HEK293 (cell line): ENCODE measurements at regions not wholly inside any gene's neighbourhood (a gene's known extent, or its start where the extent isn't known, plus 50 kb on each side); places are given as distances from the start of the nearest gene placed in this dataset.
A peak's percentile ranks its signal among the peaks of the same experiment; 100 is the strongest.

Source experiments
- CTCF ChIP-seq: fragments of 450-650 bp; formaldehyde crosslinking; IDR thresholded peaks from 2 replicates; pipeline ENCODE4 v1.5.1; 2016; ENCODE audit warnings: missing biosample characterization, missing genetic modification characterization
- HOXC10 ChIP-seq: sonication (generic); formaldehyde crosslinking; IDR thresholded peaks from 2 replicates; pipeline ENCODE4 v1.8.1; 2023; ENCODE audit warnings: mild to moderate bottlenecking, missing genetic modification reagents
- KLF10 ChIP-seq: fragments of 450-650 bp; IDR thresholded peaks from 2 replicates; pipeline ENCODE4 v1.5.1; 2018; ENCODE audit warnings: missing biosample characterization, mild to moderate bottlenecking, missing genetic modification characterization
- ZBTB10 ChIP-seq: fragments of 450-650 bp; formaldehyde crosslinking; IDR thresholded peaks from 2 replicates; pipeline ENCODE4 v1.5.1; 2016; ENCODE audit warnings: missing biosample characterization, missing genetic modification characterization
- ZNF214 ChIP-seq: fragments of 450-650 bp; formaldehyde crosslinking; IDR thresholded peaks from 2 replicates; pipeline ENCODE4 v1.5.1; 2017; ENCODE audit warnings: missing biosample characterization, mild to moderate bottlenecking, missing genetic modification characterization, borderline replicate concordance
- ZNF24 ChIP-seq: fragments of 450-650 bp; formaldehyde crosslinking; IDR thresholded peaks from 2 replicates; pipeline ENCODE4 v1.5.1; 2016; ENCODE audit warnings: missing biosample characterization, missing genetic modification characterization
- ZNF274 ChIP-seq, 2 experiments: fragments of 200-500 bp in 1 of 2; fragments of 450-650 bp in 1 of 2; sonication (Bioruptor generic) in 1 of 2; formaldehyde crosslinking in 1 of 2; IDR thresholded peaks; 2 replicates each; pipeline versions ENCODE4 v1.5.1 to v1.6.1; 2014 to 2016; ENCODE audit warnings: borderline replicate concordance in 1 of 2, inconsistent platforms in 1 of 2, low read length in 1 of 2, missing biosample characterization in 1 of 2, missing genetic modification characterization in 1 of 2
- ZNF366 ChIP-seq: fragments of 450-650 bp; formaldehyde crosslinking; conservative IDR thresholded peaks from 2 replicates; pipeline ENCODE4 v1.5.1; 2016; ENCODE audit warnings: missing biosample characterization, missing genetic modification characterization
- ZNF510 ChIP-seq: fragments of 450-650 bp; formaldehyde crosslinking; IDR thresholded peaks from 2 replicates; pipeline ENCODE4 v1.5.1; 2018; ENCODE audit warnings: mild to moderate bottlenecking, missing genetic modification characterization, missing biosample characterization; ENCODE audit not compliant: insufficient replicate concordance
- ZNF521 ChIP-seq: fragments of 450-650 bp; formaldehyde crosslinking; IDR thresholded peaks from 2 replicates; pipeline ENCODE4 v1.5.1; 2017; ENCODE audit warnings: missing biosample characterization, mild to moderate bottlenecking, missing genetic modification characterization
- ZNF548 ChIP-seq: fragments of 450-650 bp; formaldehyde crosslinking; IDR thresholded peaks from 2 replicates; pipeline ENCODE4 v1.5.1; 2016; ENCODE audit warnings: missing biosample characterization, missing genetic modification characterization
- ZNF560 ChIP-seq: fragments of 450-650 bp; formaldehyde crosslinking; IDR thresholded peaks from 2 replicates; pipeline ENCODE4 v1.5.1; 2017; ENCODE audit warnings: missing biosample characterization, missing genetic modification characterization, borderline replicate concordance
- ZNF580 ChIP-seq: fragments of 450-650 bp; formaldehyde crosslinking; IDR thresholded peaks from 2 replicates; pipeline ENCODE4 v1.5.1; 2016; ENCODE audit warnings: missing biosample characterization, missing genetic modification characterization
- ZNF610 ChIP-seq: fragments of 450-650 bp; formaldehyde crosslinking; IDR thresholded peaks from 2 replicates; pipeline ENCODE4 v1.5.1; 2016; ENCODE audit warnings: missing biosample characterization, missing genetic modification characterization, borderline replicate concordance
- ZNF654 ChIP-seq: fragments of 450-650 bp; formaldehyde crosslinking; IDR thresholded peaks from 2 replicates; pipeline ENCODE4 v1.5.1; 2016; ENCODE audit warnings: low read depth, missing biosample characterization, missing genetic modification characterization
- ZNF660 ChIP-seq: fragments of 450-650 bp; IDR thresholded peaks from 2 replicates; pipeline ENCODE4 v1.5.1; 2018; ENCODE audit warnings: missing biosample characterization, mild to moderate bottlenecking, missing genetic modification characterization
- ZNF777 ChIP-seq: fragments of 450-650 bp; formaldehyde crosslinking; IDR thresholded peaks from 2 replicates; pipeline ENCODE4 v1.5.1; 2017; ENCODE audit warnings: missing biosample characterization, missing genetic modification characterization, borderline replicate concordance
- ZSCAN16 ChIP-seq: fragments of 450-650 bp; formaldehyde crosslinking; IDR thresholded peaks from 2 replicates; pipeline ENCODE4 v1.5.1; 2016; ENCODE audit warnings: missing biosample characterization, missing genetic modification characterization
- ZSCAN5A ChIP-seq: fragments of 450-650 bp; formaldehyde crosslinking; IDR thresholded peaks from 2 replicates; pipeline ENCODE4 v1.5.1; 2016; ENCODE audit warnings: missing biosample characterization, missing genetic modification characterization
- TF ChIP-seq, protein P1 (sequence below): fragments of 450-650 bp; formaldehyde crosslinking; IDR thresholded peaks from 2 replicates; pipeline ENCODE4 v1.5.1; 2016; ENCODE audit warnings: missing biosample characterization, missing genetic modification characterization
- TF ChIP-seq, protein P2 (sequence below): fragments of 450-650 bp; IDR thresholded peaks from 2 replicates; pipeline ENCODE4 v1.5.1; 2018; ENCODE audit warnings: missing biosample characterization, mild to moderate bottlenecking, missing genetic modification characterization
- TF ChIP-seq, protein P3 (sequence below): fragments of 450-650 bp; formaldehyde crosslinking; optimal IDR thresholded peaks from 2 replicates; pipeline ENCODE3; 2016; ENCODE audit warnings: missing biosample characterization, mild to moderate bottlenecking, missing genetic modification characterization
- TF ChIP-seq, protein P4 (sequence below): fragments of 450-650 bp; formaldehyde crosslinking; IDR thresholded peaks from 2 replicates; pipeline ENCODE4 v1.5.1; 2016; ENCODE audit warnings: missing biosample characterization, missing genetic modification characterization
- TF ChIP-seq, protein P5 (sequence below): fragments of 450-650 bp; formaldehyde crosslinking; IDR thresholded peaks from 2 replicates; pipeline ENCODE4; 2016; ENCODE audit warnings: missing biosample characterization, missing genetic modification characterization

GRCh38 chr2:207223051-207223450, 57.3 kb upstream of the KLF7 start (continued):
- TF ChIP-seq ZSCAN5A (tag by site-specific recombination): no peak
- no peak for TF ChIP-seq ZNF777 (tag by site-specific recombination)
- TF ChIP-seq, protein P1, sequence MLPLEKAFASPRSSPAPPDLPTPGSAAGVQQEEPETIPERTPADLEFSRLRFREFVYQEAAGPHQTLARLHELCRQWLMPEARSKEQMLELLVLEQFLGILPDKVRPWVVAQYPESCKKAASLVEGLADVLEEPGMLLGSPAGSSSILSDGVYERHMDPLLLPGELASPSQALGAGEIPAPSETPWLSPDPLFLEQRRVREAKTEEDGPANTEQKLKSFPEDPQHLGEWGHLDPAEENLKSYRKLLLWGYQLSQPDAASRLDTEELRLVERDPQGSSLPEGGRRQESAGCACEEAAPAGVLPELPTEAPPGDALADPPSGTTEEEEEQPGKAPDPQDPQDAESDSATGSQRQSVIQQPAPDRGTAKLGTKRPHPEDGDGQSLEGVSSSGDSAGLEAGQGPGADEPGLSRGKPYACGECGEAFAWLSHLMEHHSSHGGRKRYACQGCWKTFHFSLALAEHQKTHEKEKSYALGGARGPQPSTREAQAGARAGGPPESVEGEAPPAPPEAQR (tag by site-specific recombination): no peak
- no peak for TF ChIP-seq ZNF548 (tag by site-specific recombination)
- TF ChIP-seq ZNF510: no peak
- TF ChIP-seq ZNF214 (tag by site-specific recombination): no peak
- TF ChIP-seq ZNF274 (IDR thresholded peaks at IDR 0.05; ENCODE audit: low read length): no peak
- no peak for TF ChIP-seq ZNF274 (tag by site-specific recombination; IDR thresholded peaks at IDR 0.05; ENCODE audit: borderline replicate concordance)
- TF ChIP-seq ZSCAN16 (tag by site-specific recombination): no peak
- no peak for TF ChIP-seq ZNF654 (tag by site-specific recombination)
- no peak for TF ChIP-seq ZNF580 (tag by site-specific recombination)
- TF ChIP-seq ZBTB10 (tag by site-specific recombination): no peak
- TF ChIP-seq, protein P2, sequence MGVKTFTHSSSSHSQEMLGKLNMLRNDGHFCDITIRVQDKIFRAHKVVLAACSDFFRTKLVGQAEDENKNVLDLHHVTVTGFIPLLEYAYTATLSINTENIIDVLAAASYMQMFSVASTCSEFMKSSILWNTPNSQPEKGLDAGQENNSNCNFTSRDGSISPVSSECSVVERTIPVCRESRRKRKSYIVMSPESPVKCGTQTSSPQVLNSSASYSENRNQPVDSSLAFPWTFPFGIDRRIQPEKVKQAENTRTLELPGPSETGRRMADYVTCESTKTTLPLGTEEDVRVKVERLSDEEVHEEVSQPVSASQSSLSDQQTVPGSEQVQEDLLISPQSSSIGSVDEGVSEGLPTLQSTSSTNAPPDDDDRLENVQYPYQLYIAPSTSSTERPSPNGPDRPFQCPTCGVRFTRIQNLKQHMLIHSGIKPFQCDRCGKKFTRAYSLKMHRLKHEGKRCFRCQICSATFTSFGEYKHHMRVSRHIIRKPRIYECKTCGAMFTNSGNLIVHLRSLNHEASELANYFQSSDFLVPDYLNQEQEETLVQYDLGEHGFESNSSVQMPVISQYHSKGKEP (tag by site-specific recombination): no peak
- no peak for TF ChIP-seq ZNF560 (tag by site-specific recombination)
- TF ChIP-seq, protein P3, sequence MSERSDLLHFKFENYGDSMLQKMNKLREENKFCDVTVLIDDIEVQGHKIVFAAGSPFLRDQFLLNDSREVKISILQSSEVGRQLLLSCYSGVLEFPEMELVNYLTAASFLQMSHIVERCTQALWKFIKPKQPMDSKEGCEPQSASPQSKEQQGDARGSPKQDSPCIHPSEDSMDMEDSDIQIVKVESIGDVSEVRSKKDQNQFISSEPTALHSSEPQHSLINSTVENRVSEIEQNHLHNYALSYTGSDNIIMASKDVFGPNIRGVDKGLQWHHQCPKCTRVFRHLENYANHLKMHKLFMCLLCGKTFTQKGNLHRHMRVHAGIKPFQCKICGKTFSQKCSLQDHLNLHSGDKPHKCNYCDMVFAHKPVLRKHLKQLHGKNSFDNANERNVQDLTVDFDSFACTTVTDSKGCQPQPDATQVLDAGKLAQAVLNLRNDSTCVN: no peak
- TF ChIP-seq, protein P4, sequence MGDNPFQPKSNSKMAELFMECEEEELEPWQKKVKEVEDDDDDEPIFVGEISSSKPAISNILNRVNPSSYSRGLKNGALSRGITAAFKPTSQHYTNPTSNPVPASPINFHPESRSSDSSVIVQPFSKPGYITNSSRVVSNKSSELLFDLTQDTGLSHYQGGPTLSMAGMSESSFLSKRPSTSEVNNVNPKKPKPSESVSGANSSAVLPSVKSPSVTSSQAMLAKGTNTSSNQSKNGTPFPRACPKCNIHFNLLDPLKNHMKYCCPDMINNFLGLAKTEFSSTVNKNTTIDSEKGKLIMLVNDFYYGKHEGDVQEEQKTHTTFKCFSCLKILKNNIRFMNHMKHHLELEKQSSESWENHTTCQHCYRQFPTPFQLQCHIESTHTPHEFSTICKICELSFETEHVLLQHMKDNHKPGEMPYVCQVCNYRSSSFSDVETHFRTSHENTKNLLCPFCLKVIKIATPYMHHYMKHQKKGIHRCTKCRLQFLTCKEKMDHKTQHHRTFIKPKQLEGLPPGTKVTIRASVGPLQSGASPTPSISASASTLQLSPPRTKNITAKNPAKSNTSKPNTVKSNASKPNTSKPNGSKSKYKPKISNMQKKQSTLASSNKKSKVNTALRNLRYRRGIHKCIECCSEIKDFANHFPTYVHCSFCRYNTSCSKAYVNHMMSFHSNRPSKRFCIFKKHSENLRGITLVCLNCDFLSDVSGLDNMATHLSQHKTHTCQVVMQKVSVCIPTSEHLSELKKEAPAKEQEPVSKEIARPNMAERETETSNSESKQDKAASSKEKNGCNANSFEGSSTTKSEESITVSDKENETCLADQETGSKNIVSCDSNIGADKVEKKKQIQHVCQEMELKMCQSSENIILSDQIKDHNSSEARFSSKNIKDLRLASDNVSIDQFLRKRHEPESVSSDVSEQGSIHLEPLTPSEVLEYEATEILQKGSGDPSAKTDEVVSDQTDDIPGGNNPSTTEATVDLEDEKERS (tag by site-specific recombination): no peak
- TF ChIP-seq, protein P5, sequence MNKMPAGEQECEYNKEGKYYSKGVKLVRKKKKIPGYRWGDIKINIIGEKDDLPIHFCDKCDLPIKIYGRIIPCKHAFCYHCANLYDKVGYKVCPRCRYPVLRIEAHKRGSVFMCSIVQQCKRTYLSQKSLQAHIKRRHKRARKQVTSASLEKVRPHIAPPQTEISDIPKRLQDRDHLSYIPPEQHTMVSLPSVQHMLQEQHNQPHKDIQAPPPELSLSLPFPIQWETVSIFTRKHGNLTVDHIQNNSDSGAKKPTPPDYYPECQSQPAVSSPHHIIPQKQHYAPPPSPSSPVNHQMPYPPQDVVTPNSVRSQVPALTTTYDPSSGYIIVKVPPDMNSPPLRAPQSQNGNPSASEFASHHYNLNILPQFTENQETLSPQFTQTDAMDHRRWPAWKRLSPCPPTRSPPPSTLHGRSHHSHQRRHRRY: no peak
- TF ChIP-seq ZNF660: peak; percentile 95
- no peak for TF ChIP-seq HOXC10 (CRISPR knock-in tag)
- peak; percentile 66; the same call in 1 of the 2 replicates for TF ChIP-seq ZNF24 (tag by site-specific recombination)
- 0 out of 2 replicates have a peak, but pooled peaks have one; percentile 2 for TF ChIP-seq ZNF366 (tag by site-specific recombination)
- no peak for TF ChIP-seq ZNF610 (tag by site-specific recombination)
- TF ChIP-seq ZNF521: no peak
- TF ChIP-seq KLF10 (tag by site-specific recombination): no peak
- no peak for TF ChIP-seq CTCF
